Lower leg skin (tissue), 3 donors: ENCODE measurements at regions not wholly inside any gene's neighbourhood (a gene's known extent, or its start where the extent isn't known, plus 50 kb on each side); places are given as distances from the start of the nearest gene placed in this dataset.

Experiments used
- CTCF ChIP-seq, 3 donors: fragments of 450-650 bp; IDR thresholded peaks; one replicate each; pipeline ENCODE4 v1.5.1; 2016; ENCODE audit warnings: antibody characterized with exemption in 3 of 3, mild to moderate bottlenecking in 3 of 3, moderate library complexity in 2 of 3
- POLR2A ChIP-seq, 2 donors: fragments of 450-650 bp; IDR thresholded peaks; one replicate each; pipeline ENCODE4 v1.6.1; 2016 to 2017; ENCODE audit warnings: antibody characterized with exemption in 2 of 2, mild to moderate bottlenecking in 1 of 2, moderate library complexity in 1 of 2

GRCh38 chr16:8299635-8300034 is 290.7 kb downstream of the TMEM114 start:
- TF ChIP-seq CTCF (IDR thresholded peaks at IDR 0.05) (no peak), POLR2A (IDR thresholded peaks at IDR 0.05) (no peak)
